Sigmoid colon (tissue), 6 donors: ENCODE measurements at regions not wholly inside any gene's neighbourhood (a gene's known extent, or its start where the extent isn't known, plus 50 kb on each side); places are given as distances from the start of the nearest gene placed in this dataset.

ENCODE experiments used
- DNase-seq: peaks from one replicate; pipeline ENCODE4 v3.0.0-alpha.2; 2019
- H3K27ac ChIP-seq, 4 donors: fragments of 200-600 bp; sonication (generic); one replicate each; pipeline ENCODE4 v1.5.1; 2016 to 2019; ENCODE audit warnings: mild to moderate bottlenecking in 1 of 4
- H3K27me3 ChIP-seq, 3 donors: fragments of 200-600 bp; sonication (generic); one replicate each; pipeline ENCODE4 v1.5.1; 2019; ENCODE audit warnings: mild to moderate bottlenecking in 1 of 3
- H3K36me3 ChIP-seq, 4 donors: fragments of 200-600 bp; sonication (generic); one replicate each; pipeline ENCODE4 v1.5.1; 2016 to 2019
- H3K4me1 ChIP-seq, 4 donors: fragments of 200-600 bp; sonication (generic); one replicate each; pipeline ENCODE4 v1.5.1; 2017 to 2019
- H3K4me3 ChIP-seq, 4 donors: fragments of 200-600 bp; sonication (generic); one replicate each; pipeline ENCODE4 v1.5.1; 2017 to 2019; ENCODE audit warnings: mild to moderate bottlenecking in 2 of 4, moderate library complexity in 1 of 4
- H3K9me3 ChIP-seq, 4 donors: fragments of 200-600 bp in 3 of 4; sonication (generic) in 3 of 4; one replicate each; pipeline versions ENCODE4 v1.5.1 to v1.6.1; 2013 to 2019
- CTCF ChIP-seq, 4 experiments: fragments of 450-650 bp in 3 of 4; fragments of 200-600 bp in 1 of 4; IDR thresholded peaks; one replicate each; pipeline ENCODE4 v1.5.1; 2016 to 2019; ENCODE audit warnings: antibody characterized with exemption in 4 of 4, mild to moderate bottlenecking in 3 of 4, moderate library complexity in 2 of 4
- EP300 ChIP-seq, 4 donors: sonication (generic); formaldehyde crosslinking; IDR thresholded peaks; one replicate each; pipeline ENCODE4 v1.6.1; 2017; ENCODE audit warnings: antibody characterized with exemption in 4 of 4
- POLR2A ChIP-seq, 2 donors: fragments of 450-650 bp; IDR thresholded peaks; one replicate each; pipeline ENCODE4 v1.6.1; 2016; ENCODE audit warnings: antibody characterized with exemption in 2 of 2, mild to moderate bottlenecking in 2 of 2, moderate library complexity in 2 of 2
- POLR2AphosphoS5 ChIP-seq, 4 donors: sonication (generic); formaldehyde crosslinking; IDR thresholded peaks; one replicate each; pipeline ENCODE4 v1.6.1; 2017; ENCODE audit warnings: antibody characterized with exemption in 4 of 4
- WGBS, 2 donors: extraction: QIAGEN DNeasy Blood & Tissue Kit; methylation state at CpG; one replicate each; pipeline ENCODE4 v1.1.7; 2013; 5-methylcytosine and 5-hydroxymethylcytosine counted together
- intact Hi-C: fragments of 100-400 bp; cut with DNase I; formaldehyde crosslinking; loops from one replicate; pipeline ENCODE4 v1.15.1; 2023
- donor health status: healthy with polysubstance abuse.
- donor health status: healthy.

GRCh38 chr2:18915227-18915626 lies 325.9 kb upstream of the NT5C1B start:
- 51 to 57% methylated on average over 1 of the region's 1 CpG for WGBS, 2 donors
- DNase-seq: no peak
- H3K36me3 ChIP-seq: no peaks in the 10 kb centered on the region
- H3K27ac ChIP-seq: no peak overlapping the region
- intact Hi-C loops: no loop called here
- no peak overlapping the region for H3K4me3 ChIP-seq
- H3K27me3 ChIP-seq: no peaks in the 10 kb centered on the region
- H3K4me1 ChIP-seq: peaks cover 0 to 8% (median 2%) of the 10 kb centered on the region in 4 donors
- no peak for TF ChIP-seq POLR2AphosphoS5 (IDR thresholded peaks at IDR 0.05)
- H3K9me3 ChIP-seq: no peaks in the 10 kb centered on the region

GRCh38 chr2:18913512-18913911 lies 324.1 kb upstream of the NT5C1B start:
- 93 to 94% methylated on average over 3 of the region's 3 CpGs for WGBS, 2 donors
- Histone ChIP-seq H3K9me3 (no peaks in the 10 kb centered on the region), H3K27ac (no peak overlapping the region), H3K4me1 (peaks cover 0 to 8% (median 2%) of the 10 kb centered on the region in 4 donors), H3K4me3 (no peak overlapping the region), H3K36me3 (no peaks in the 10 kb centered on the region), H3K27me3 (no peaks in the 10 kb centered on the region)
- no peak for TF ChIP-seq EP300 (IDR thresholded peaks at IDR 0.05)
- no peak for TF ChIP-seq CTCF (IDR thresholded peaks at IDR 0.05)
- no peak for TF ChIP-seq POLR2AphosphoS5 (IDR thresholded peaks at IDR 0.05)
- TF ChIP-seq POLR2A (IDR thresholded peaks at IDR 0.05): no peak
- intact Hi-C loops: no loop called here
- no peak for DNase-seq

- DNase-seq: no peak
- intact Hi-C loops: no loop called here
- H3K36me3 ChIP-seq: no peaks in the 10 kb centered on the region
- H3K27ac ChIP-seq: no peak overlapping the region
- H3K4me1 ChIP-seq: peaks cover 0 to 8% (median 2%) of the 10 kb centered on the region in 4 donors
- 70 to 76% methylated on average over 8 of the region's 8 CpGs for WGBS, 2 donors
- H3K9me3 ChIP-seq: no peaks in the 10 kb centered on the region
- TF ChIP-seq POLR2A (IDR thresholded peaks at IDR 0.05): no peak
- no peak for TF ChIP-seq CTCF (IDR thresholded peaks at IDR 0.05)
- H3K4me3 ChIP-seq: no peak overlapping the region
- H3K27me3 ChIP-seq: no peaks in the 10 kb centered on the region
These were observed 323.0 kb upstream of the NT5C1B start for GRCh38 chr2:18912225-18912888.

GRCh38 chr2:18911416-18911815 lies 322.0 kb upstream of the NT5C1B start:
- Histone ChIP-seq H3K27ac (no peak overlapping the region), H3K4me3 (no peak overlapping the region), H3K27me3 (no peaks in the 10 kb centered on the region), H3K4me1 (peaks cover 0 to 8% (median 2%) of the 10 kb centered on the region in 4 donors), H3K36me3 (no peaks in the 10 kb centered on the region), H3K9me3 (no peaks in the 10 kb centered on the region)
- WGBS, 2 donors: 95% methylated on average over 7 of the region's 7 CpGs
- TF ChIP-seq CTCF (IDR thresholded peaks at IDR 0.05): no peak
- no peak for TF ChIP-seq POLR2AphosphoS5 (IDR thresholded peaks at IDR 0.05)
- no peak for TF ChIP-seq EP300 (IDR thresholded peaks at IDR 0.05)
- DNase-seq: no peak
- intact Hi-C loops: no loop called here

GRCh38 chr2:18910843-18911242 lies 321.5 kb upstream of the NT5C1B start:
- TF ChIP-seq CTCF (IDR thresholded peaks at IDR 0.05) (no peak), POLR2A (IDR thresholded peaks at IDR 0.05) (no peak), POLR2AphosphoS5 (IDR thresholded peaks at IDR 0.05) (no peak), EP300 (IDR thresholded peaks at IDR 0.05) (no peak)
- H3K4me3 ChIP-seq: no peak overlapping the region
- WGBS, 2 donors: 80% methylated on average over 4 of the region's 4 CpGs
- intact Hi-C loops: no loop called here
- no peak for DNase-seq
- H3K36me3 ChIP-seq: no peaks in the 10 kb centered on the region
- H3K9me3 ChIP-seq: no peaks in the 10 kb centered on the region
- peaks cover 0 to 8% (median 2%) of the 10 kb centered on the region in 4 donors for H3K4me1 ChIP-seq
- H3K27me3 ChIP-seq: no peaks in the 10 kb centered on the region
- no peak overlapping the region for H3K27ac ChIP-seq
